ENCODE measurements at regions not wholly inside any gene's neighbourhood (a gene's known extent, or its start where the extent isn't known, plus 50 kb on each side); places are given as distances from the start of the nearest gene placed in this dataset.
A peak's percentile ranks its signal among the peaks of the same experiment; 100 is the strongest.

- DNase-seq, result no peak
- H3K27me3 ChIP-seq, result no peaks in the 10 kb centered on the region
- H3K4me3 ChIP-seq, result no peak overlapping the region
- no peaks in the 10 kb centered on the region for H3K4me1 ChIP-seq
- H3K9me3 ChIP-seq, result no peaks in the 10 kb centered on the region
- intact Hi-C loops (cut with DNase I; ENCODE audit: low total_unique reads), result no loop called here
- no peaks in the 10 kb centered on the region for H3K36me3 ChIP-seq
- in situ Hi-C loops (cut with MboI; ENCODE audit: low sequenced_read_pairs in 4 of 4), result no loop called here
- peak; percentile 51 to 60 for ATAC-seq
- H3K27ac ChIP-seq, result peak overlapping the region; percentile 14 to 66 (median 46)
- TF ChIP-seq, protein P1, sequence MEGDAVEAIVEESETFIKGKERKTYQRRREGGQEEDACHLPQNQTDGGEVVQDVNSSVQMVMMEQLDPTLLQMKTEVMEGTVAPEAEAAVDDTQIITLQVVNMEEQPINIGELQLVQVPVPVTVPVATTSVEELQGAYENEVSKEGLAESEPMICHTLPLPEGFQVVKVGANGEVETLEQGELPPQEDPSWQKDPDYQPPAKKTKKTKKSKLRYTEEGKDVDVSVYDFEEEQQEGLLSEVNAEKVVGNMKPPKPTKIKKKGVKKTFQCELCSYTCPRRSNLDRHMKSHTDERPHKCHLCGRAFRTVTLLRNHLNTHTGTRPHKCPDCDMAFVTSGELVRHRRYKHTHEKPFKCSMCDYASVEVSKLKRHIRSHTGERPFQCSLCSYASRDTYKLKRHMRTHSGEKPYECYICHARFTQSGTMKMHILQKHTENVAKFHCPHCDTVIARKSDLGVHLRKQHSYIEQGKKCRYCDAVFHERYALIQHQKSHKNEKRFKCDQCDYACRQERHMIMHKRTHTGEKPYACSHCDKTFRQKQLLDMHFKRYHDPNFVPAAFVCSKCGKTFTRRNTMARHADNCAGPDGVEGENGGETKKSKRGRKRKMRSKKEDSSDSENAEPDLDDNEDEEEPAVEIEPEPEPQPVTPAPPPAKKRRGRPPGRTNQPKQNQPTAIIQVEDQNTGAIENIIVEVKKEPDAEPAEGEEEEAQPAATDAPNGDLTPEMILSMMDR (IDR thresholded peaks at IDR 0.05 in 4 of 5, conservative IDR thresholded peaks at IDR 0.05 in 1 of 5), result no peak
- no peak for TF ChIP-seq POLR2A (IDR thresholded peaks at IDR 0.05)
These were observed 226.6 kb downstream of the SNX18 start for GRCh38 chr5:54743997-54744788.

GRCh38 chr5:54743581-54743980 lies 226.0 kb downstream of the SNX18 start:
- TF ChIP-seq, protein P1 (IDR thresholded peaks at IDR 0.05 in 4 of 5, conservative IDR thresholded peaks at IDR 0.05 in 1 of 5), result no peak
- TF ChIP-seq POLR2A (IDR thresholded peaks at IDR 0.05), result no peak
- Histone ChIP-seq H3K4me3 (no peak overlapping the region), H3K9me3 (no peaks in the 10 kb centered on the region), H3K27ac (peak overlapping the region; percentile 14 to 66 (median 46)), H3K27me3 (no peaks in the 10 kb centered on the region), H3K36me3 (no peaks in the 10 kb centered on the region), H3K4me1 (no peaks in the 10 kb centered on the region)
- intact Hi-C loops (cut with DNase I; ENCODE audit: low total_unique reads), result no loop called here
- no peak for ATAC-seq
- in situ Hi-C loops (cut with MboI; ENCODE audit: low sequenced_read_pairs in 4 of 4), result no loop called here
- DNase-seq, result no peak

- ATAC-seq (no peak), DNase-seq (no peak)
- no peaks in the 10 kb centered on the region for H3K9me3 ChIP-seq
- in situ Hi-C loops (cut with MboI; ENCODE audit: low sequenced_read_pairs in 4 of 4) (no loop called here), intact Hi-C loops (cut with DNase I; ENCODE audit: low total_unique reads) (no loop called here)
- no peak for TF ChIP-seq POLR2A (IDR thresholded peaks at IDR 0.05)
- TF ChIP-seq, protein P1 (IDR thresholded peaks at IDR 0.05 in 4 of 5, conservative IDR thresholded peaks at IDR 0.05 in 1 of 5), result no peak
- no peaks in the 10 kb centered on the region for H3K27me3 ChIP-seq
- H3K4me3 ChIP-seq, result no peak overlapping the region
- no peaks in the 10 kb centered on the region for H3K4me1 ChIP-seq
- H3K27ac ChIP-seq, result no peak overlapping the region
- H3K36me3 ChIP-seq, result no peaks in the 10 kb centered on the region
These were observed 224.9 kb downstream of the SNX18 start for GRCh38 chr5:54742417-54742891.

- Histone ChIP-seq H3K4me1 (no peaks in the 10 kb centered on the region), H3K27me3 (no peaks in the 10 kb centered on the region), H3K36me3 (no peaks in the 10 kb centered on the region), H3K4me3 (no peak overlapping the region), H3K9me3 (no peaks in the 10 kb centered on the region), H3K27ac (no peak overlapping the region)
- ATAC-seq (no peak), DNase-seq (no peak)
- TF ChIP-seq POLR2A (IDR thresholded peaks at IDR 0.05), result no peak
- TF ChIP-seq, protein P1 (IDR thresholded peaks at IDR 0.05 in 4 of 5, conservative IDR thresholded peaks at IDR 0.05 in 1 of 5), result no peak
- in situ Hi-C loops (cut with MboI; ENCODE audit: low sequenced_read_pairs in 4 of 4), result no loop called here
- intact Hi-C loops (cut with DNase I; ENCODE audit: low total_unique reads), result no loop called here
These were observed 224.2 kb downstream of the SNX18 start for GRCh38 chr5:54741711-54742110.
